Calu3 (cell line): ENCODE measurements at regions not wholly inside any gene's neighbourhood (a gene's known extent, or its start where the extent isn't known, plus 50 kb on each side); places are given as distances from the start of the nearest gene placed in this dataset.
"Not testable (repeated sequence)": the region's sequence is repeated elsewhere in the genome, so short reads cannot be mapped to it uniquely, and the experiment has no call there.

Experiments
- BruUV-seq: library from RNA; stranded (reverse); fragments of 400-500 nt; replicated peaks from 2 replicates; lab custom pipeline; 2021; lab: Mats Ljungman, UMichigan
- CTCF ChIA-PET: fragments of 300-600 bp; sonication (Branson Sonifier 250); formaldehyde crosslinking; loops from one replicate; lab custom pipeline; 2022; ENCODE audit warnings: antibody characterized with exemption; lab: Charles Lee
- DNase-seq: peaks from one replicate; pipeline ENCODE4 v3.0.0; 2022
- H3K27ac Mint-ChIP-seq: one replicate; pipeline ENCODE4 v1.8.0; 2022; ENCODE audit warnings: mixed read lengths; ENCODE audit not compliant: unreplicated experiment
- H3K27me3 Mint-ChIP-seq: one replicate; pipeline ENCODE4 v1.8.0; 2022; ENCODE audit warnings: mixed read lengths; ENCODE audit not compliant: unreplicated experiment
- H3K36me3 Mint-ChIP-seq: one replicate; pipeline ENCODE4 v1.8.0; 2022; ENCODE audit warnings: mild to moderate bottlenecking, moderate library complexity, mixed read lengths; ENCODE audit not compliant: insufficient read depth, unreplicated experiment
- H3K4me1 Mint-ChIP-seq: one replicate; pipeline ENCODE4 v1.8.0; 2022; ENCODE audit warnings: mild to moderate bottlenecking, low read depth, mixed read lengths; ENCODE audit not compliant: unreplicated experiment
- H3K4me3 Mint-ChIP-seq: one replicate; pipeline ENCODE4 v1.8.0; 2022; ENCODE audit warnings: mild to moderate bottlenecking, low read depth, moderate library complexity, mixed read lengths; ENCODE audit not compliant: unreplicated experiment
- H3K9me3 Mint-ChIP-seq: one replicate; pipeline ENCODE4 v1.8.0; 2022; ENCODE audit warnings: low read depth, mixed read lengths; ENCODE audit not compliant: unreplicated experiment
- CTCF ChIP-seq: fragments of 200-600 bp; IDR thresholded peaks from one replicate; pipeline ENCODE4 v1.8.0; 2022; ENCODE audit warnings: antibody characterized with exemption; ENCODE audit not compliant: unreplicated experiment
- intact Hi-C: fragments of 100-400 bp; cut with micrococcal nuclease; formaldehyde crosslinking; loops from one replicate; pipeline ENCODE4 v1.10.0; 2022; ENCODE audit not compliant: unreplicated experiment

GRCh38 chr1:188652678-188653077 is 1823.9 kb downstream of the PLA2G4A start:
- H3K36me3 Mint-ChIP-seq = no peaks in the 10 kb centered on the region
- TF ChIP-seq CTCF = no peak
- H3K4me1 Mint-ChIP-seq = no peaks in the 10 kb centered on the region
- no peaks in the 10 kb centered on the region for H3K27me3 Mint-ChIP-seq
- H3K4me3 Mint-ChIP-seq = no peak overlapping the region
- intact Hi-C loops = no loop called here
- DNase-seq = no peak
- no peak overlapping the region for H3K27ac Mint-ChIP-seq
- CTCF ChIA-PET = interaction anchor here (1.4 kb wide), 1 partner anchor 18 kb away, joined by 3 read pairs; no protein-coding TSS in a partner anchor
- H3K9me3 Mint-ChIP-seq = peaks cover 3% of the 10 kb centered on the region
- no TSS peak for BruUV-seq

- H3K4me3 Mint-ChIP-seq, CTCF ChIA-PET, H3K4me1 Mint-ChIP-seq, H3K27me3 Mint-ChIP-seq, H3K9me3 Mint-ChIP-seq, BruUV-seq, H3K27ac Mint-ChIP-seq, DNase-seq, intact Hi-C loops, H3K36me3 Mint-ChIP-seq: not testable (repeated sequence)
Observed at GRCh38 chr1:188655966-188656365, 1821.7 kb downstream of the BRINP3 start.

- no peak for DNase-seq
- H3K4me1 Mint-ChIP-seq = no peaks in the 10 kb centered on the region
- no peaks in the 10 kb centered on the region for H3K36me3 Mint-ChIP-seq
- no peaks in the 10 kb centered on the region for H3K27me3 Mint-ChIP-seq
- CTCF ChIA-PET = no interaction called here
- no peak overlapping the region for H3K27ac Mint-ChIP-seq
- H3K4me3 Mint-ChIP-seq = no peak overlapping the region
- no peaks in the 10 kb centered on the region for H3K9me3 Mint-ChIP-seq
- BruUV-seq = no TSS peak
- TF ChIP-seq CTCF = no peak
- intact Hi-C loops = no loop called here
Observed at GRCh38 chr1:188660572-188660971, 1817.1 kb downstream of the BRINP3 start.

GRCh38 chr1:188665477-188665876 is 1812.2 kb downstream of the BRINP3 start:
- Mint-ChIP-seq H3K27me3 (no peaks in the 10 kb centered on the region), H3K9me3 (peaks cover 5% of the 10 kb centered on the region), H3K4me3 (no peak overlapping the region), H3K4me1 (peaks cover 9% of the 10 kb centered on the region), H3K36me3 (peaks cover 4% of the 10 kb centered on the region), H3K27ac (no peak overlapping the region)
- TF ChIP-seq CTCF = no peak
- intact Hi-C loops = no loop called here
- CTCF ChIA-PET = no interaction called here
- DNase-seq = no peak
- no TSS peak for BruUV-seq

GRCh38 chr1:188668083-188668482 is 1809.6 kb downstream of the BRINP3 start:
- Mint-ChIP-seq H3K36me3 (peaks cover 11% of the 10 kb centered on the region), H3K4me3 (no peak overlapping the region), H3K27ac (no peak overlapping the region), H3K27me3 (no peaks in the 10 kb centered on the region), H3K9me3 (peaks cover 9% of the 10 kb centered on the region), H3K4me1 (peaks cover 24% of the 10 kb centered on the region)
- no peak for DNase-seq
- TF ChIP-seq CTCF = no peak
- intact Hi-C loops = no loop called here
- no TSS peak for BruUV-seq
- CTCF ChIA-PET = no interaction called here
